ENCODE measurements at regions not wholly inside any gene's neighbourhood (a gene's known extent, or its start where the extent isn't known, plus 50 kb on each side); places are given as distances from the start of the nearest gene placed in this dataset.

- FAIRE-seq = no peak
Observed at GRCh38 chr9:19998153-19998552, 209.3 kb upstream of the SLC24A2 start.

GRCh38 chr9:19995619-19996018 is 206.8 kb upstream of the SLC24A2 start:
- no peak for FAIRE-seq

DNA sequence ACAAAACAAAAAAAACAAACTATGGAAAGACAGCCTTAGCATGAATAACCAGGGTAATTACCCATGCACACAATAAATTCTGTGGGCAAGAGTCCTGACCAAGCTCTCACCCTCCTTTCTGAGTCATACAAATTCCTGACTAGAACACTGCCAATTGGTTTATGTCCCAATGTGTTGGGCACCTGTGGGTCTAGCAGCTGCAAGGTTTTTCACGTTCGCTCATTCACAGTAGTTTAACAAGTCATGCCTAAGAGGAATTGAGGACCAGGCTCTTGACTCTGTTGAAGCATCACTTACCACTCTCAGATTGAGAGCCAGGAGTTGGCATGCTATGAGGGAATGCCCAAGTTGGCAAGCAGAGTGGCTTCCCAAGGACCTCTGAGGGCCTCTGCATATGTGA is 205.5 kb upstream of the SLC24A2 start:
- FAIRE-seq = no peak

DNA sequence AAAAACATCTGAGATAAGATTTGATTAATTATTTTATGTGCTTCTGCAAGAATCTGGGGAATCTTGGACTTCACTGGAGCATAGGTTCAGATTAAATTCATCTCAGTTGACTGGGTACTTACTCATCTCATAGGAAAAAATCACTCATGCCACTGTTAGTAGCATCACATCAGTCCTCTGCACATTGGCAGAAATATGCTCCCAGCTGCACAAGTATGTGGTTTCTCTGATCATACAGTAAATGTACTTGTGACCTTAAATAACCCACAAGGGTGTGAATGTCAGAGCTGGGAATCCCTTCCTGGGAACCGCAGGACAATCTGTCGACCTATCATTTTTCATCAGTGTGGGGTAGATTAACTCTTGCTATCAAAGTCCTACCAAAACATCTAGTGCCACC is 203.7 kb upstream of the SLC24A2 start:
- no peak for FAIRE-seq

DNA sequence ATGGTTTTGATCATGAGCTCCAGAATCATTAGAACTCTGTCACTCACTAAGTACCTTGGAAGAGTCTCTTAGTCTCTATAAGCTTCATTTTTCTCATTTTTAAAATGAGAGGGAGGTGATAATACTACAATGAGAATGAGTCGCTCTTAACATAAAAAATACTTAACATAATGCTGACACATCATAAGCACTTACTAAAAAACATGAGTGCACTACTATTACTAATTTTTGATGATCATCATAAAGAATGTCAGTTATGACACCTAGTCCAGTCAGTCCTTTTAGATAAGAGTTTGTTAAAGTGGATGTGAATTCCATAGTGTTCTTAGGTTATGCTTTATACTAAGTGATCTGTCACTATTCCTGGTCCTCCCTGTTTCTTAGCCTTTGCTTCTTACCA is 200.4 kb upstream of the SLC24A2 start:
- FAIRE-seq = no peak

GRCh38 chr9:19988281-19988680 is 199.4 kb upstream of the SLC24A2 start:
- FAIRE-seq = no peak

DNA sequence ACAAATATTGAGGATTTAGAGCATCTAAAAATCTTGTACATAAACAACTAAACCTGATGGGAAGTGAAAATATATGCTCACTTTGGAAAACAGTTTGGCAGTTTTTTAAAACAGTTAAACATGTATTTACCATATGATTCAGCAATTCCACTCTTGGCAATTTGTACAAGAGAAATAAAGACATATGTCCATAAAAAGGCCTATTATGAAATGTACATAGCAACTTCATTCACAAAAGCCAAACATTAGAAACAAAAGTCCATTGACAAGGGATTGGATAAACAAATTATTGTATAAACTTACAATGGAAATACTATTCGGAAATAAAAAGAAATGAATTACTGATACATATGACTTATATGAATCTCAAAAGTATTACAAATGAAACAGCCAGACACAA is 196.2 kb upstream of the SLC24A2 start:
- FAIRE-seq = no peak

DNA sequence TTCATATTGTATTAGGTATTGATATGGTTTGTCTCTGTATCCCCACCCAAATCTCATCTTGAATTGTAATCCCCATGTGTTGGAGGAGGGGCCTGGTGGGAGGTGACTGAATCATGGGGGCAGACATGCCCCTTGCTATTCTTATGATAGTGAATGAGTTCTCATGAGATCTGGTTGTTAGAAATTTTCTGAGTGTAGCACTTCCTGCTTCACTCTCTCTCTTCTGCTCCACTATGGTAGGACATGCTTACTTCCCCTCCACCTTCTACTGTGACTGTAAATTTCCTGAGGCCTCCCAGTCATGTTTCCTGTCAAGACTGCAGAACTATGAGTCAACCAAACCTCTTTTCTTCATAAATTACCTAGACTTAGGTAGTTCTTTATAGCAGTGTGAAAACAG is 187.4 kb upstream of the SLC24A2 start:
- no peak for FAIRE-seq

- no peak for FAIRE-seq
Observed at GRCh38 chr9:19975499-19975898, 186.7 kb upstream of the SLC24A2 start.

GRCh38 chr9:19969721-19970120 is 180.9 kb upstream of the SLC24A2 start:
- no peak for FAIRE-seq

DNA sequence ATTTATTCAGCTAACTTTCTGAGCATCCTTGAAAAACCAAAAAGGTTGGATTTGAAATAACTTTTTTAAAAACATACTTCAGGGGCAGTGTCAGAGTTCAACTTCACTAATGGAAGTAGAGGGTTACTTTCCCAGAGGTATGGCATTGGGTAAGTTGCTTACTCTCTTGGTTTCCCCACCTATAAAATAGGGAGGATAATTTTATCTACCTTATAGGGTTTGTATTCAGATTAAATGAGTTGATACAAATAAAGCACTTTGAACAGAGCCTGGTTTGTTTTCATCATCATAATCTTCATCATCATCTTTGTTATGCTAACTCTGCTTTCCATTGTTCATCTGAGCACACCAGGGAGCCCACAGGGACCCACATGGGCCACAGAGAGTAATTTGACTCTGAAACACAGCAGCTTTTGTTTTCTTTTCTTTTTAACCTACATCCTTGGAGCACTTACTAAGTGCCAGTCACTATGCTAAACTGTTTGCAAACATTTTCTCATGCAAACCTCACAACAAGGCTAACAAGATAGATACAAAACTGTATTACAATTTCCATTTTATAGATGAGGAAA is 179.1 kb upstream of the SLC24A2 start:
- no peak for FAIRE-seq

GRCh38 chr9:19967216-19967887 is 178.5 kb upstream of the SLC24A2 start:
- FAIRE-seq = no peak

- FAIRE-seq = no peak
Observed at GRCh38 chr9:19965336-19965735, 176.5 kb upstream of the SLC24A2 start.

DNA sequence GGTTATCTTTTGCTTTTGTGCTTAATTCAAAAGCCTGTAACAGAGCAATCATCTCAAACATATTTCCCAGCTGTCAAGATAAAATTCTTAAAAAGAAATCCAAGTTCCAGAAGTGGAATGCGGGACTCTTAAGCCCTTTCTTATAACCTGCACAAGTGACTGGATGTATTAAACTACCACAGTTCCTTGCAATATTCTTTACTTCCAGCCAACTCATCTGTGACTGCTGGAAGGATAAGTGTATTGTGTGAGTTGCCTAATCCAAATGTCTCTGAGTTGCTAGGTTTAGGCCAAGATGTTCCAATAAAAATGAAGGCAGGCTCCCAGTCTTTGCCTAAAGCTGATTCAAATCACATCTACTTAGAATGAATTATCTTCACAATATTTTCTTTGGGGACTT is 159.2 kb upstream of the SLC24A2 start:
- no peak for FAIRE-seq

GRCh38 chr9:19946441-19947109 is 157.7 kb upstream of the SLC24A2 start:
- no peak for FAIRE-seq

- FAIRE-seq = no peak
Observed at GRCh38 chr9:19941874-19942273, 153.0 kb upstream of the SLC24A2 start.

GRCh38 chr9:19940811-19941535 is 152.1 kb upstream of the SLC24A2 start:
- FAIRE-seq = no peak

DNA sequence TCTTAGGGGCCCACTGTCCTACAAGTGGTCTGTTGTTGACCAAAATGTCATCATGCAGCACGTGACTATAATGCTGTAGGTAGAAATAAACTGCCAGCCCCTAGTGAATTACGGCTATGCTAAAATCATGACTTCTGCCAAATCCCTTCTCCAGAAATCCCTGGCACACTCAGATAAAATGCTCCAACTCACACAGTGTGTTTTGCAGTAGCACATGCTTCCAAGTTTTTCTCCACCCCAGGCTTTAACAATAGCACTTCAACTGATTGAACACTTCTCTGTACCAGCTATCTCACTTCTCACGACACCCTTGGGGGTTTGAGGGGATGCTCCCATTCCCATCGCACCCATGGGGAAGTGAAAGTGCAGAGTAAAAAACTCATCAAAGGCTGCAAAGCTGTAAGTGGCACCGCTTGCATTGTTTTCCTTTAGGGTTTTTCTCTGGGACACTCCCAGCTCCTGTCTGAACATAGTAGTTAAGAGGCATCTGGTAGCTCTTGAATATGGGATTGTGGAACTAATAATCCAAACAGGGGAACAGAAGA is 151.0 kb upstream of the SLC24A2 start:
- no peak for FAIRE-seq

- no peak for FAIRE-seq
Observed at GRCh38 chr9:19938990-19939733, 150.3 kb upstream of the SLC24A2 start.

- no peak for FAIRE-seq
Observed at GRCh38 chr9:19937121-19937520, 148.3 kb upstream of the SLC24A2 start.

DNA sequence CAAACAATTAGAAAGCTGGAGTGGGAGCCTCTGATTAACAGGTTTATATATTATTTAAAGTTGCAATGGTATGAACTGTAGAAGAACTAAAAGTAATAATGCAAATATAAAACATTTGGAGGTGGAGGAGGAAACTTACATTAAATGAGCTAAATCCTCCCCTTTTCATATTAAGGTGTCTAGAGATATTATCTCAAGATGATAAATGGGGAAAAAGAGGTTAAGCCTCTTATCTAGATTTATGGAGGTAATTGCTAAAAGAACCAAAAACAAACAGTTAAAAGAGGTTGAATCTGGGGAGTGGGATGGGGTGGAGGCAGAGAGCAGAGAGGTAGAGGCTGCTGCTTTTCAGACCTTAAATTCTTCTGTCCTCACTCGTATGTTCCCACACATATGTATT is 147.8 kb upstream of the SLC24A2 start:
- FAIRE-seq = no peak

DNA sequence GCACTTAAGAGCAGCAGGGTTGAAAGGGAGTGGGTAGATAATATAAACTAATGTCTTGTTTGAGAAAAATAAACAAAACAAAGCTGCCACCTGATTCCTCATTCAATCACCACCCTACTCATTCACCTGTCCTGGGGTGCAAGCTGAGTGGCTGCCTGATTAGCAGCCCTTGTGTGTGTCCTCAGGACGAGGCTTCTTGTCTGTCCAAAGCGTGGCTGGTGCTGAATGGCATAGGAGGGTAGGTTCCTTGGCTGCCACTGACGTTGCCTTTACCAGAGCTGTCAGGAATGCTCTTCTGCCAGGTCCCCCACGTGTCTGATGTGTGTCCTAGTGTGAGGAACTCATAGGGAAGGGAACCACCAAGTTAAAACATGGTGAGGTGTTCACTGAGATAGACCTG is 146.6 kb upstream of the SLC24A2 start:
- FAIRE-seq = no peak
